Prostate gland (tissue), 2 donors: ENCODE measurements at regions not wholly inside any gene's neighbourhood (a gene's known extent, or its start where the extent isn't known, plus 50 kb on each side); places are given as distances from the start of the nearest gene placed in this dataset.

Experiments
- CTCF ChIP-seq, 4 experiments: fragments of 200-600 bp in 2 of 4; fragments of 450-650 bp in 2 of 4; sonication (generic) in 2 of 4; IDR thresholded peaks; 1 replicate in 3 of 4; 2 replicates in 1 of 4; pipeline ENCODE4 v1.5.1; 2016 to 2019; ENCODE audit warnings: antibody characterized with exemption in 4 of 4, mild to moderate bottlenecking in 2 of 4, moderate library complexity in 2 of 4
- POLR2A ChIP-seq: fragments of 450-650 bp; IDR thresholded peaks from one replicate; pipeline ENCODE4 v1.6.1; 2016; ENCODE audit warnings: antibody characterized with exemption, mild to moderate bottlenecking
- POLR2AphosphoS5 ChIP-seq: sonication (generic); formaldehyde crosslinking; IDR thresholded peaks from one replicate; pipeline ENCODE4 v1.6.1; 2017; ENCODE audit warnings: antibody characterized with exemption

DNA sequence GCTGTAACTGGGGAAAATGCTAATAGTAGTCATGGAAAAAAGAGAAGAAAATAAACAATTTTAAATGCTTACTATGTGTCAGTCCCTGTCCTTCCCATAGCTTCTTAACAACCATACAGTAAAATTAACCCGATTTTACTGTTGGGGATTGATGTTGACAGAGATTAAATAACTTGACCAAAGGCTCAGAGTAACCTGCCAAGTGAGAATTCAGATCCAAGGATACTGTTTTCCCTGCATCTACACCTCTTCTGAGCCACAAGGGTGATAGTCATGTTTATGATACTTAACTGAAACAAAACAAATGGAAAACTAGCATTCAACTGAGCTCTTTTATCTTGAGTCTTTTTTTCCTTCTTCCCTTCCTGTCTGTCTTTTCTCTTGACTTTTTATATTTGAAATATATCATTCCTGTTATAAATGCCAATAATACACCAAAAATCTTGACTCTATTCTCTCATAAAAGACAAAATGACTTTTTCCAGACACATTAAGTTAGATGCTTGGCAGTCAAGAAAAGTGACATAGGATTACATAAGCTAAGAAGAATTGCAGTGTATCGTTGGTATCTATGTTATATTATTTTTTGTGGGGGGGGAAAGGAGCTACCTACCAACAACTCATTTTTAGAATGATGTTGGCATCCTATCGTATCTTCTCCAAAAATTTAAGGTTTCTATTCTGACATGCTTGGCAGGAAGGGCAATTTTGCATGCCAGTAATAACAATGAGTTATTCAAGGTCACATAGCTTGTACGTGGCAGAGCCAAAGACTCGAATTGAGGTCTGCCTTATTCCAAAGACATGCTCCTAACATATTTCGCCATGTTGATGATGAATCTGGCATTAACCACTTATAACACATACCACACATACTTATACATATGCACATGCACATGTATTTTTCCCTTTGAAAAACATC, 306.6 kb upstream of the KCNH8 start:
- no peak for TF ChIP-seq CTCF (IDR thresholded peaks at IDR 0.05)
- no peak for TF ChIP-seq POLR2AphosphoS5
- no peak for TF ChIP-seq POLR2A
